Lower lobe of right lung (tissue), 2 donors: ENCODE measurements at regions not wholly inside any gene's neighbourhood (a gene's known extent, or its start where the extent isn't known, plus 50 kb on each side); places are given as distances from the start of the nearest gene placed in this dataset.
A peak's percentile ranks its signal among the peaks of the same experiment; 100 is the strongest.

ENCODE experiments used
- ATAC-seq, 2 donors: fragments of 200-7000 bp; cut with Tn5 transposase; one replicate each; pipeline ENCODE4 v1.9.1; 2020 to 2022; ENCODE audit warnings: mild to moderate bottlenecking in 2 of 2, moderate library complexity in 2 of 2
- DNase-seq: peaks from one replicate; pipeline ENCODE4 v3.0.0-alpha.2; 2020
- H3K27ac ChIP-seq: fragments of 200-600 bp; one replicate; pipeline ENCODE4 v1.8.0; 2022
- H3K27me3 ChIP-seq: fragments of 200-600 bp; one replicate; pipeline ENCODE4 v1.8.0; 2022; ENCODE audit warnings: low read depth
- H3K36me3 ChIP-seq: fragments of 200-600 bp; one replicate; pipeline ENCODE4 v1.8.0; 2022; ENCODE audit warnings: mild to moderate bottlenecking
- H3K4me1 ChIP-seq: fragments of 200-600 bp; one replicate; pipeline ENCODE4 v1.8.0; 2022
- H3K4me3 ChIP-seq: fragments of 200-600 bp; one replicate; pipeline ENCODE4 v1.8.0; 2022; ENCODE audit warnings: mild to moderate bottlenecking
- H3K9me3 ChIP-seq: fragments of 200-600 bp; one replicate; pipeline ENCODE4 v1.8.0; 2022
- CTCF ChIP-seq: fragments of 200-600 bp; IDR thresholded peaks from one replicate; pipeline ENCODE4 v1.8.0; 2022; ENCODE audit warnings: antibody characterized with exemption, mild to moderate bottlenecking
- intact Hi-C: fragments of 100-400 bp; cut with DNase I; formaldehyde crosslinking; loops from one replicate; pipeline ENCODE4 v1.11.0; 2022
- donor health status: DM: no; HTN: yes; CAD: no; lungs with severe emphysema.

GRCh38 chr6:5898102-5898501 is 108.6 kb downstream of the NRN1 start:
- ATAC-seq (no peak), DNase-seq (no peak)
- H3K36me3 ChIP-seq, result no peaks in the 10 kb centered on the region
- H3K4me1 ChIP-seq, result no peaks in the 10 kb centered on the region
- no peak overlapping the region for H3K4me3 ChIP-seq
- intact Hi-C loops, result no loop called here
- TF ChIP-seq CTCF, result no peak
- H3K27ac ChIP-seq, result no peak overlapping the region
- no peaks in the 10 kb centered on the region for H3K9me3 ChIP-seq
- no peaks in the 10 kb centered on the region for H3K27me3 ChIP-seq

- Histone ChIP-seq H3K27me3 (no peaks in the 10 kb centered on the region), H3K36me3 (no peaks in the 10 kb centered on the region), H3K4me1 (no peaks in the 10 kb centered on the region), H3K27ac (no peak overlapping the region), H3K4me3 (no peak overlapping the region), H3K9me3 (no peaks in the 10 kb centered on the region)
- DNase-seq (no peak), ATAC-seq (no peak)
- intact Hi-C loops, result no loop called here
- TF ChIP-seq CTCF, result no peak
Observed at GRCh38 chr6:5896476-5897200, 110.1 kb downstream of the NRN1 start.

GRCh38 chr6:5894357-5894756 is 112.4 kb downstream of the NRN1 start:
- Histone ChIP-seq H3K27me3 (no peaks in the 10 kb centered on the region), H3K27ac (no peak overlapping the region), H3K36me3 (no peaks in the 10 kb centered on the region), H3K4me3 (no peak overlapping the region), H3K4me1 (no peaks in the 10 kb centered on the region), H3K9me3 (no peaks in the 10 kb centered on the region)
- intact Hi-C loops, result no loop called here
- ATAC-seq, result no peak
- TF ChIP-seq CTCF, result no peak
- no peak for DNase-seq

- Histone ChIP-seq H3K9me3 (no peaks in the 10 kb centered on the region), H3K4me3 (no peak overlapping the region), H3K27ac (no peak overlapping the region), H3K4me1 (no peaks in the 10 kb centered on the region), H3K36me3 (no peaks in the 10 kb centered on the region), H3K27me3 (no peaks in the 10 kb centered on the region)
- DNase-seq (no peak), ATAC-seq (no peak)
- intact Hi-C loops, result no loop called here
- TF ChIP-seq CTCF, result no peak
Observed at GRCh38 chr6:5893295-5893694, 113.4 kb downstream of the NRN1 start.

GRCh38 chr6:5892669-5893068 is 114.1 kb downstream of the NRN1 start:
- TF ChIP-seq CTCF, result no peak
- Histone ChIP-seq H3K27me3 (no peaks in the 10 kb centered on the region), H3K4me3 (peak overlapping the region; percentile 35), H3K9me3 (no peaks in the 10 kb centered on the region), H3K36me3 (no peaks in the 10 kb centered on the region), H3K4me1 (no peaks in the 10 kb centered on the region), H3K27ac (peak overlapping the region; percentile 64)
- intact Hi-C loops, result no loop called here
- DNase-seq (no peak), ATAC-seq (no peak)
